Upper lobe of left lung (tissue), 6 donors: ENCODE measurements at regions not wholly inside any gene's neighbourhood (a gene's known extent, or its start where the extent isn't known, plus 50 kb on each side); places are given as distances from the start of the nearest gene placed in this dataset.

Experiments
- ATAC-seq, 2 donors: fragments of 200-7000 bp; cut with Tn5 transposase; one replicate each; pipeline ENCODE4 v1.9.1; 2022; ENCODE audit warnings: mild to moderate bottlenecking in 2 of 2, moderate library complexity in 2 of 2; ENCODE audit not compliant: low FRiP score in 2 of 2
- DNase-seq, 2 donors: peaks; one replicate each; pipeline ENCODE4 v3.0.0-alpha.2; 2019 to 2020
- H3K27ac ChIP-seq, 4 donors: fragments of 200-600 bp; sonication (generic); one replicate each; pipeline ENCODE4 v1.5.1; 2016 to 2019
- H3K27me3 ChIP-seq, 4 donors: fragments of 200-600 bp; sonication (generic); one replicate each; pipeline ENCODE4 v1.5.1; 2017 to 2019
- H3K36me3 ChIP-seq, 4 donors: fragments of 200-600 bp; sonication (generic); one replicate each; pipeline ENCODE4 v1.5.1; 2016 to 2019
- H3K4me1 ChIP-seq, 4 donors: fragments of 200-600 bp; sonication (generic); one replicate each; pipeline ENCODE4 v1.5.1; 2018 to 2019
- H3K4me3 ChIP-seq, 4 donors: fragments of 200-600 bp; sonication (generic); one replicate each; pipeline ENCODE4 v1.5.1; 2017 to 2019; ENCODE audit warnings: mild to moderate bottlenecking in 2 of 4, moderate library complexity in 1 of 4
- H3K9me3 ChIP-seq, 4 donors: fragments of 200-600 bp; sonication (generic); one replicate each; pipeline ENCODE4 v1.5.1; 2018 to 2019
- EP300 ChIP-seq, 4 donors: sonication (generic); formaldehyde crosslinking; IDR thresholded peaks; one replicate each; pipeline ENCODE4 v1.5.1; 2017; ENCODE audit warnings: antibody characterized with exemption in 4 of 4, control low read depth in 2 of 4
- POLR2A ChIP-seq, 4 donors: fragments of 450-650 bp; IDR thresholded peaks; one replicate each; pipeline ENCODE4 v1.5.1; 2016 to 2017; ENCODE audit warnings: antibody characterized with exemption in 4 of 4, mild to moderate bottlenecking in 2 of 4
- POLR2AphosphoS5 ChIP-seq, 2 donors: sonication (generic); formaldehyde crosslinking; IDR thresholded peaks; one replicate each; pipeline ENCODE4 v1.5.1; 2017; ENCODE audit warnings: antibody characterized with exemption in 2 of 2
- WGBS, 2 donors: methylation state at CpG; one replicate each; pipeline ENCODE4 v1.1.5; 2017 to 2018; 5-methylcytosine and 5-hydroxymethylcytosine counted together
- TF ChIP-seq, protein P1 (sequence below), 6 experiments: fragments of 450-650 bp in 4 of 6; fragments of 200-600 bp in 2 of 6; sonication (generic) in 2 of 6; IDR thresholded peaks; one replicate each; pipeline ENCODE4 v1.5.1; 2016 to 2019; ENCODE audit warnings: antibody characterized with exemption in 6 of 6
- donor health status: DM: no; HTN: no; CAD: no; lungs with moderate emphysema.
- donor health status: DM: no; HTN: yes; CAD: no; lungs with severe emphysema.

DNA sequence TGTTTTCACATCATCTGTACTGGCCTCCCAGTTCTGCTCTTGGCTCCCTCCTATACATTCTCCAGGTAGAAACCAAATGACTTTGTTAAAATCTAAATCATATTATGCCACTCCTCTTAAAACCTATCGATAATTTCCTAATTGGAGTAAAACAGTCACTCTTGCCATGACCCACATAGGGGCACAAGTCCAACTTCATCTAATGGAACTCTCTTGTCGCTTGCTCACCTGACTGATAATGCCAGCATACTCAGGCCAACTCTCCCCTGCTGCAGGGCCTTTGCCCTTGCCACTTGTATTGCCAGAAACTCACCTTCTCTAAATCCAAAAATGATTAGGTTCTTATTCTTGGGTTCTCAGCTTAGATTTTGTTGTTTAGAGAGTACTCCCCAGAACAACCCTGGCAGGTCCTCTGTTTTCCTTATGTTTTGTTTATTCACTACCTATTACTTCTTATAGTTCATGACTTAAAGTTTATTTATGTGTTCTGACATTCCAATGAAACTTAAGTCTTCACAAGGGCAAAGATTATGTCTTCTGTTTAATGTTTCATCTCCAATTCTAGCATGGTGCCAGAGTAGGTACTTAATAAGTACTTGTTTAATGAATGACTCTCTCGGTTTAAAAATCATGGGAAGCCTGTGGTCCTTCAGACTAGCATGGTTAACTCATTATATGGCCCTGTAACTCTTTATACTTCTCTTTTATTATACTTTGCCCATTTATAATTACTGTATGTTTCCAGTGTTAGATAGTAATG, 345.9 kb upstream of the SMIM30 start:
- no peak for DNase-seq
- no peaks in the 10 kb centered on the region for H3K27me3 ChIP-seq
- 71 to 84% methylated on average over 3 of the region's 3 CpGs for WGBS, 2 donors
- TF ChIP-seq POLR2AphosphoS5 (IDR thresholded peaks at IDR 0.05) (no peak), POLR2A (IDR thresholded peaks at IDR 0.05) (no peak), EP300 (IDR thresholded peaks at IDR 0.05) (no peak)
- TF ChIP-seq, protein P1, sequence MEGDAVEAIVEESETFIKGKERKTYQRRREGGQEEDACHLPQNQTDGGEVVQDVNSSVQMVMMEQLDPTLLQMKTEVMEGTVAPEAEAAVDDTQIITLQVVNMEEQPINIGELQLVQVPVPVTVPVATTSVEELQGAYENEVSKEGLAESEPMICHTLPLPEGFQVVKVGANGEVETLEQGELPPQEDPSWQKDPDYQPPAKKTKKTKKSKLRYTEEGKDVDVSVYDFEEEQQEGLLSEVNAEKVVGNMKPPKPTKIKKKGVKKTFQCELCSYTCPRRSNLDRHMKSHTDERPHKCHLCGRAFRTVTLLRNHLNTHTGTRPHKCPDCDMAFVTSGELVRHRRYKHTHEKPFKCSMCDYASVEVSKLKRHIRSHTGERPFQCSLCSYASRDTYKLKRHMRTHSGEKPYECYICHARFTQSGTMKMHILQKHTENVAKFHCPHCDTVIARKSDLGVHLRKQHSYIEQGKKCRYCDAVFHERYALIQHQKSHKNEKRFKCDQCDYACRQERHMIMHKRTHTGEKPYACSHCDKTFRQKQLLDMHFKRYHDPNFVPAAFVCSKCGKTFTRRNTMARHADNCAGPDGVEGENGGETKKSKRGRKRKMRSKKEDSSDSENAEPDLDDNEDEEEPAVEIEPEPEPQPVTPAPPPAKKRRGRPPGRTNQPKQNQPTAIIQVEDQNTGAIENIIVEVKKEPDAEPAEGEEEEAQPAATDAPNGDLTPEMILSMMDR (IDR thresholded peaks at IDR 0.05), result no peak
- H3K4me1 ChIP-seq, result no peaks in the 10 kb centered on the region
- no peak overlapping the region for H3K27ac ChIP-seq
- ATAC-seq, result no peak
- no peaks in the 10 kb centered on the region for H3K36me3 ChIP-seq
- no peaks in the 10 kb centered on the region for H3K9me3 ChIP-seq
- H3K4me3 ChIP-seq, result no peak overlapping the region

DNA sequence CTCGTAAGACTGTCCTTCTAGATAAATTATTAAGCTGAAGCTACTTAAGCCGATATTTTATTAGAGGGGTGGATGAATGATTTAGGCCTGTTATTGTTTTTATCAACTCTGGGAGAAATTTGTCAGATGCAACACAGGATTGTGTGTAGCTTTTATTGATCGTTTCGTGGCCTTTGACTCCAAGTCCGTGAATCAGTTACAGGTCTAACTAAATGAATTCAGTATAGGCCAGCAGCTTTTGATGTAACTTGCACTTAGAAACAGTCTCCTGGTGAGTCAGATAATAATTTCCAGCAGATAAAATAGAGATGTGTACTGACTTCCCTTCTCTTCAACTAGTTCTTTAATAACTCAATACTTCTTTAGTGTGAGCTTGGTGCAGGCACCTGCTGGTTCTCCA, 341.7 kb upstream of the SMIM30 start:
- no peaks in the 10 kb centered on the region for H3K27me3 ChIP-seq
- H3K4me1 ChIP-seq, result no peaks in the 10 kb centered on the region
- H3K36me3 ChIP-seq, result no peaks in the 10 kb centered on the region
- no peaks in the 10 kb centered on the region for H3K9me3 ChIP-seq
- ATAC-seq (no peak), DNase-seq (no peak)
- TF ChIP-seq EP300 (IDR thresholded peaks at IDR 0.05), result no peak
- H3K27ac ChIP-seq, result no peak overlapping the region
- 81 to 82% methylated on average over 5 of the region's 5 CpGs for WGBS, 2 donors
- no peak overlapping the region for H3K4me3 ChIP-seq

DNA sequence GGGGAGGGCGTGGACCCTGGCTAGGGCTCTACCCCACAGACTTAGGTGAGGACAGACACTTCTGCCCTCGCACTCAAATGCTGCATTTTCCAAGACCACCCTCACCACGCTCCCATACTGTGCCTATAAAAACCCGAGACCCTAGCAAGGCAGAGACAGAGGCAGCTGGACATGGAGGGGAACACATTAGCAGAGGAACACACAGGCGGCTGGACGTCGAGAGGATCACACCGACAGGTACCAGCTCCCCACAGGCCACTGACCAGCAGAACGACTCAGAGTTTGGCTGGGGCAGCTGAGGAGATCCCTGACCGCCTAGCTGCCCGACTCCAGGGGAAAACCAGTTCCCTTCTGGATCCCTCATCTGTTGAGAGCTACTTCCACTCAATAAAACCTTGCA, 338.2 kb upstream of the SMIM30 start:
- DNase-seq (no peak), ATAC-seq (no peak)
- no peak overlapping the region for H3K4me3 ChIP-seq
- WGBS, 2 donors, result 84 to 85% methylated on average over 10 to 11 of the region's 11 CpGs
- no peaks in the 10 kb centered on the region for H3K9me3 ChIP-seq
- H3K27me3 ChIP-seq, result no peaks in the 10 kb centered on the region
- TF ChIP-seq EP300 (IDR thresholded peaks at IDR 0.05) (no peak), POLR2A (IDR thresholded peaks at IDR 0.05) (no peak), POLR2AphosphoS5 (IDR thresholded peaks at IDR 0.05) (no peak)
- TF ChIP-seq, protein P1 (IDR thresholded peaks at IDR 0.05), result no peak
- H3K36me3 ChIP-seq, result no peaks in the 10 kb centered on the region
- no peak overlapping the region for H3K27ac ChIP-seq
- H3K4me1 ChIP-seq, result no peaks in the 10 kb centered on the region

DNA sequence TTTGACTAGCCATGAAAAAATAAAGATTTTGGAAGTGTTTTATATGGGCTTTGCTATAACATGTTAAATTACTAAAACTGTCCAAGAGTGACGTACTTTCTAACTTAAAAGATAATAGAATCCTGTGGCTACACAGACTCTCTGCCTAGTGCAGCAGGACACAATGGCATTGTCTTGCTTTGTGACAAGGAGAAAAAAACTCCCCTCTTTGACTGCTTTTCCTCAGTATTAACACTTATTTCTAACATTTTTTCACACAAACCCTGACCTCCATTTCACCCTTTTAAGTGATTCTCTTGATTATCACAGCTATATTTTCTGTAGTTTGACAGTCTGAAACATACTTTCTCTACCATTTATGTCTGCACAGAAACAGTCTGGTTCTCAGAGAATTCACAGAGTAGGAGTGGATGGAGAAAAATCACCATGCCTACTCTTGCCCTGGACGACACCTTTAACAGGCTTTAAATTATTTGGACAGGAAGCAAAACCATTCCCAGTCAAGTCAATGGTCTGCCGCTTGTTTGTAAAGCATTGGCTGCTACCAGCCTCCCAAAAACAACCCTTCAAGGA, 336.3 kb upstream of the SMIM30 start:
- ATAC-seq (no peak), DNase-seq (no peak)
- WGBS, 2 donors, result 53 to 64% methylated on average over 3 of the region's 3 CpGs
- no peaks in the 10 kb centered on the region for H3K27me3 ChIP-seq
- TF ChIP-seq POLR2AphosphoS5 (IDR thresholded peaks at IDR 0.05) (no peak), POLR2A (IDR thresholded peaks at IDR 0.05) (no peak), EP300 (IDR thresholded peaks at IDR 0.05) (no peak)
- TF ChIP-seq, protein P1 (IDR thresholded peaks at IDR 0.05), result no peak
- no peaks in the 10 kb centered on the region for H3K9me3 ChIP-seq
- no peaks in the 10 kb centered on the region for H3K4me1 ChIP-seq
- H3K4me3 ChIP-seq, result no peak overlapping the region
- no peak overlapping the region for H3K27ac ChIP-seq
- H3K36me3 ChIP-seq, result no peaks in the 10 kb centered on the region

DNA sequence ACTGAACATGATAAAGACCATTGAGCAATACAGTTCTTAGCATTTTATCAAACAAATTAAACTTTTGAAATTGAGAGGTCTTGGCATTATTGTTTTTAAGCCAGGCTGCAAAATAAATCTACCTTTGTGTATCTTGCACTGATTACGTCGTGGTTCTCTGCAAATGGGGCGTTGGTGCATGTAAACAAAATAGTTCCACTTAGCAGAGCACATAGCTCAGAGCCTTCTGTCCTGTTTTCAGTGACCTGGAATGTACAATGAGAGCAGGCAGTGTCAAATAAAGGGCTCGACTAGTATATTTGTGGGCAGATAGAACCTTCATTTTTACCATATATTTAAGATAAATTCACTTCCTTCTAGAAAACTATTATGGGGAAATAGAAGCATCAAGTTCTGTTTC, 333.9 kb upstream of the SMIM30 start:
- Histone ChIP-seq H3K4me1 (no peaks in the 10 kb centered on the region), H3K27me3 (no peaks in the 10 kb centered on the region), H3K36me3 (no peaks in the 10 kb centered on the region), H3K27ac (no peak overlapping the region), H3K4me3 (no peak overlapping the region), H3K9me3 (no peaks in the 10 kb centered on the region)
- TF ChIP-seq, protein P1 (IDR thresholded peaks at IDR 0.05), result no peak
- TF ChIP-seq EP300 (IDR thresholded peaks at IDR 0.05) (no peak), POLR2A (IDR thresholded peaks at IDR 0.05) (no peak), POLR2AphosphoS5 (IDR thresholded peaks at IDR 0.05) (no peak)
- ATAC-seq (no peak), DNase-seq (no peak)
- WGBS, 2 donors, result 53 to 60% methylated on average over 4 of the region's 4 CpGs
